ENCODE measurements at regions not wholly inside any gene's neighbourhood (a gene's known extent, or its start where the extent isn't known, plus 50 kb on each side); places are given as distances from the start of the nearest gene placed in this dataset.

DNA sequence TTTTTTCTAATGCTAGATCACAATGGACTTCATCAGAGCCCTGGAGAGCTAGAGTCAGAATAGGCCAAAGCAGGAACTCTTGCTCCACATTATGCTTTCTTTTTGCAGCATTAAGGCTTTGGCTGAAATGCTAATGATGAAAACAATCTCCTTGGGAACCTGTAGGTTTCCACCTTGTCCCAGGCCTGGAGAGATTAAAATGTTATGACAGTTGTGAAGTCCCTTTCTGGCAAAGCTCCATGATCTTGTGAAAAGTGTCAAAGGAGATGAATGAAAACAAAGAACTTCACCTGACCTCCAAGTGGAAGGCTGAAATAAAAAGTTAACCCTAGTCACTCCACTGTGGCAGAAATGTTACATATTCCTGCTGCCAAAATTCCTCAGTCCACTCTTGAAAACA is 64.0 kb upstream of the LRRC1 start:
- H3K4me3 ChIP-seq (ENCODE audit: low read length) = no peak overlapping the region
- no peak for DNase-seq (ENCODE audit: low read depth)
- no peak for TF ChIP-seq CTCF (IDR thresholded peaks at IDR 0.05; ENCODE audit: insufficient read depth, low read depth, low read length, missing control alignments)

- TF ChIP-seq CTCF (IDR thresholded peaks at IDR 0.05; ENCODE audit: insufficient read depth, low read depth, low read length, missing control alignments) = peak; percentile 94
- peak overlapping the region; percentile 12 for H3K4me3 ChIP-seq (ENCODE audit: low read length)
Observed at GRCh38 chr6:53728570-53729194, 63.1 kb upstream of the KLHL31 start.

GRCh38 chr6:53727748-53728147 is 62.2 kb upstream of the KLHL31 start:
- DNase-seq (ENCODE audit: low read depth) = peak; percentile 16
- TF ChIP-seq CTCF (IDR thresholded peaks at IDR 0.05; ENCODE audit: insufficient read depth, low read depth, low read length, missing control alignments) = no peak

More at GRCh38 chr6:53728570-53729194, 63.1 kb upstream of the KLHL31 start:
- peak; percentile 60 for DNase-seq (ENCODE audit: low read depth)

DNA sequence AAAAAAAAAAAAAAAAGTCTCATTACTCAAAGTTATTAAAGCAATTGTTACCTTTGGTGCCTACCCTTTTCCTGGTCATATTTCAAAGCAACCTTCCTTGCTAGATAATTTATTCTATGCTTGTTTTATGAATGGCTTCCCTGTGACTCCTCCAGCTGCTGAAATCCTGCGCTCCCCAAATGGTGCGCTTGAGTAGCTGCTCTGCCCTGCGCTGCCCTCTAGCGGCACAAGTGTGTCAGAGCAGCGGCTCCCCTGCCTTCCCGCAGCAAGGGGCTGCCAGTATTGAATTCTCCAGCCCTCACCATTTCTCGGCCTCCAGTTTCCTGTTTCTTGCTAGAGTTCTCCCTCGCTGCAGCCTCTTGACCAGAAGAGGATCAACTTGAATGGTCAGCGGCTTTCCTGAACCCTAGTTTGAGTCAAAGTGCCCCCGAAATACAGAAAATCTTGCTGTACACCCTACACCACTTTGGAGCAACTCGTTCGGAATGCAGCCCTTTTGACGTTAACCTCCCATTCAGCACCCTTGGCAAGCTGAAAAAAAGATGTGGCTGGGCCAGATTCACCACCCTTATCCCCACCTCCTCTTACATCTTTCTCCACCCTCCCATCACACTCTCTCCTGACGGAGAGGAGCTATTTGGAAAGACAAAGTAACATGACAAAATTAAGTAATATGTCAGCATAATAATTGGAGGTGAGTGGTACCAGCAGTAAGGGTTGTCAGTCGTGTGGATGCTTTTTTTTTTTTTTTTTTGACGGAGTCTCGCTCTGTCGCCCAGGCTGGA is 60.4 kb upstream of the KLHL31 start:
- peak; percentile 79 for DNase-seq (ENCODE audit: low read depth)
- TF ChIP-seq CTCF (IDR thresholded peaks at IDR 0.05; ENCODE audit: insufficient read depth, low read depth, low read length, missing control alignments) = peak; percentile 96
- H3K4me3 ChIP-seq (ENCODE audit: low read length) = no peak overlapping the region

More at GRCh38 chr6:53727748-53728147, 62.2 kb upstream of the KLHL31 start:
- H3K4me3 ChIP-seq (ENCODE audit: low read length) = no peak overlapping the region

GRCh38 chr6:53724501-53724900 is 58.9 kb upstream of the KLHL31 start:
- DNase-seq (ENCODE audit: low read depth) = no peak
- no peak for TF ChIP-seq CTCF (IDR thresholded peaks at IDR 0.05; ENCODE audit: insufficient read depth, low read depth, low read length, missing control alignments)
- H3K4me3 ChIP-seq (ENCODE audit: low read length) = no peak overlapping the region

GRCh38 chr6:53723331-53723730 is 57.8 kb upstream of the KLHL31 start:
- no peak overlapping the region for H3K4me3 ChIP-seq (ENCODE audit: low read length)
- no peak for DNase-seq (ENCODE audit: low read depth)
- no peak for TF ChIP-seq CTCF (IDR thresholded peaks at IDR 0.05; ENCODE audit: insufficient read depth, low read depth, low read length, missing control alignments)

Measured in epithelial cell of esophagus (primary cell).